ENCODE measurements at regions not wholly inside any gene's neighbourhood (a gene's known extent, or its start where the extent isn't known, plus 50 kb on each side); places are given as distances from the start of the nearest gene placed in this dataset.

DNA sequence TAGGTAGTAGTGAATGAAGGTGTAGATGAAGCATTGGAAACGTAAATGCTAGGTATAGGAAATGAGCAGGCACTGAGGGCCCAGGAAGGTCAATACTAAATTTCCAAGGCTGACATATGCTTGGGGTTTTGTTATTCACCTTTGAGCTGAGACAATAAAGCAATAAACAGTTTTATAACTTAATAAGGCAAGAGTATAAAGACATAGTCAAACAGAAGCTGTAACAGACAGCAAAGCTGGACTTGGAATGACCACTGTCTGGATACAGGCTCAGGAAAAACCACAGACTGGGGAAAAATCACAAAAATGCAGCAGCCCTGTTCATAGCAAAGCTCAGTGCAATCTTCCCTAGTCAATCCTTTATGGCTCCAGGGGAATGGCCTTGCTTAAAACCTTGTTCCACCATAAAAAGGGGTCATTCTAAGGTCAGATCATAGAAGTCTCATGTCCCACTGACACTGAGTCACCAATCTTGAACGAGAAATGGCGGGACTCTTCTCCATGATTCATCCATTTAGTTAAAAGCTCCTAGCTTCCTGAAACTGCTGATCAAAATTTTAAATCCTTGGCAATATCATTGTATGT, 493.3 kb downstream of the CMPK2 start:
- Histone ChIP-seq H3K9me3 (ENCODE audit: control insufficient read depth, low read depth, low read length) (no peaks in the 10 kb centered on the region), H3K79me2 (ENCODE audit: insufficient read depth, low read length) (no peaks in the 10 kb centered on the region), H3K56ac (ENCODE audit: insufficient read length, low read depth, low read length) (no peak overlapping the region), H3K23me2 (ENCODE audit: insufficient read length, low read depth, low read length, poor library complexity, severe bottlenecking) (no peaks in the 10 kb centered on the region), H2BK12ac (ENCODE audit: insufficient read length, low read depth, low read length) (no peak overlapping the region), H3K27ac (ENCODE audit: insufficient read length, low read depth, low read length) (no peak overlapping the region), H2AK5ac (ENCODE audit: insufficient read length, low read length) (no peak overlapping the region), H3K14ac (ENCODE audit: insufficient read depth, low read length) (no peak overlapping the region), H2AFZ (ENCODE audit: low read length) (no peak overlapping the region), H3K18ac (ENCODE audit: insufficient read length, low read depth, low read length) (no peak overlapping the region), H4K5ac (ENCODE audit: insufficient read length, low read depth, low read length) (no peak overlapping the region), H3K4me1 (ENCODE audit: insufficient read depth, low read length) (no peaks in the 10 kb centered on the region), H3K4me2 (ENCODE audit: insufficient read depth, insufficient read length, low read length) (no peak overlapping the region), H3K27me3 (ENCODE audit: insufficient read depth, low read length) (no peaks in the 10 kb centered on the region), H2BK20ac (ENCODE audit: low read depth, low read length, poor library complexity, severe bottlenecking) (no peak overlapping the region), H3K9ac (ENCODE audit: extremely low read depth, insufficient read length, low read length) (no peak overlapping the region), H3T11ph (ENCODE audit: low read length) (no peak overlapping the region), H2BK5ac (ENCODE audit: insufficient read length, low read length) (no peak overlapping the region), H3K4ac (ENCODE audit: low read depth, low read length) (no peak overlapping the region), H4K8ac (replicated peaks; ENCODE audit: insufficient read length, low read depth, low read length) (no peak overlapping the region), H4K20me1 (ENCODE audit: control insufficient read depth, insufficient read depth, insufficient read length) (no peaks in the 10 kb centered on the region), H2BK15ac (ENCODE audit: low read depth, low read length) (no peak overlapping the region), H3K23ac (ENCODE audit: insufficient read length, low read depth, low read length) (no peak overlapping the region), H3K79me1 (ENCODE audit: insufficient read depth, low read depth, low read length, poor library complexity, severe bottlenecking) (no peaks in the 10 kb centered on the region), H2BK120ac (ENCODE audit: low read depth, low read length, poor library complexity, severe bottlenecking) (no peak overlapping the region), H4K91ac (ENCODE audit: insufficient read length, low read depth, low read length) (no peak overlapping the region)
- Mint-ChIP-seq H3K27me3 (ENCODE audit: low read depth) (no peaks in the 10 kb centered on the region), H3K4me1 (no peaks in the 10 kb centered on the region), H3K36me3 (ENCODE audit: insufficient read depth in 1 of 3, low read depth in 3 of 3) (peaks cover 0 to 3% (median 2%) of the 10 kb centered on the region in 3 experiments; a peak in 2 of 7 replicates), H3K4me3 (no peak overlapping the region), H3K27ac (no peak overlapping the region), H3K9me3 (peaks cover 3 to 7% of the 10 kb centered on the region in 2 experiments; a peak in 4 of 5 replicates)
- TF ChIP-seq, protein P1, sequence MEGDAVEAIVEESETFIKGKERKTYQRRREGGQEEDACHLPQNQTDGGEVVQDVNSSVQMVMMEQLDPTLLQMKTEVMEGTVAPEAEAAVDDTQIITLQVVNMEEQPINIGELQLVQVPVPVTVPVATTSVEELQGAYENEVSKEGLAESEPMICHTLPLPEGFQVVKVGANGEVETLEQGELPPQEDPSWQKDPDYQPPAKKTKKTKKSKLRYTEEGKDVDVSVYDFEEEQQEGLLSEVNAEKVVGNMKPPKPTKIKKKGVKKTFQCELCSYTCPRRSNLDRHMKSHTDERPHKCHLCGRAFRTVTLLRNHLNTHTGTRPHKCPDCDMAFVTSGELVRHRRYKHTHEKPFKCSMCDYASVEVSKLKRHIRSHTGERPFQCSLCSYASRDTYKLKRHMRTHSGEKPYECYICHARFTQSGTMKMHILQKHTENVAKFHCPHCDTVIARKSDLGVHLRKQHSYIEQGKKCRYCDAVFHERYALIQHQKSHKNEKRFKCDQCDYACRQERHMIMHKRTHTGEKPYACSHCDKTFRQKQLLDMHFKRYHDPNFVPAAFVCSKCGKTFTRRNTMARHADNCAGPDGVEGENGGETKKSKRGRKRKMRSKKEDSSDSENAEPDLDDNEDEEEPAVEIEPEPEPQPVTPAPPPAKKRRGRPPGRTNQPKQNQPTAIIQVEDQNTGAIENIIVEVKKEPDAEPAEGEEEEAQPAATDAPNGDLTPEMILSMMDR (conservative IDR thresholded peaks at IDR 0.05), result no peak
- WGBS (ENCODE audit: extremely low coverage, insufficient read length, low lambda C conversion rate), result no CpG with 5 or more reads among the region's 3 CpGs
- DNase-seq, result no peak

Data from H9 (cell line).